Heart left ventricle (tissue), 13 donors: ENCODE measurements at regions not wholly inside any gene's neighbourhood (a gene's known extent, or its start where the extent isn't known, plus 50 kb on each side); places are given as distances from the start of the nearest gene placed in this dataset.

Experiments
- POLR2A ChIP-seq, 2 donors: fragments of 450-650 bp; IDR thresholded peaks; one replicate each; pipeline ENCODE4 v1.6.1; 2017; ENCODE audit warnings: antibody characterized with exemption in 2 of 2, mild to moderate bottlenecking in 2 of 2, moderate library complexity in 2 of 2
- TF ChIP-seq, protein P1 (sequence below), 12 donors: fragments of 200-600 bp; sonication (generic) in 4 of 12; IDR thresholded peaks; one replicate each; pipeline versions ENCODE4 v1.5.0 to v1.8.0; 2018 to 2022; ENCODE audit warnings: antibody characterized with exemption in 12 of 12, mild to moderate bottlenecking in 5 of 12
- donor health status: ischemic (EF 13 %, LVEDD 7.1; RV severe dilation, severe dysfunction).
- donor health status: DM: no; HTN: yes; CAD: no.
- donor health status: DM: no; HTN: no; CAD: no.
- donor health status: ischemic (EF 25% LVEDD 6.9; RV normal size, moderate dysfunction).
- donor health status: ischemic (EF 25% LVEDD 5.7; RV mildly dilated, moderate dysfunction).
- donor health status: ischemic (EF 35%, LVEDD 5.7; RV mildly dilated, moderate dysfunction).
- donor health status: nonischemic (EF 11% LVEDD 7.7; RV severe dilation, severe dysfunction).
- donor health status: DM: yes; HTN: yes; CAD: no.
- donor health status: PGD.
- donor health status: ischemic (EF 29% LVEDD 5.4; RV normal size, mild dysfunction).
- donor health status: nonischemic (EF 23%, LVEDD 6.1; RV moderate dilation, normal function).

DNA sequence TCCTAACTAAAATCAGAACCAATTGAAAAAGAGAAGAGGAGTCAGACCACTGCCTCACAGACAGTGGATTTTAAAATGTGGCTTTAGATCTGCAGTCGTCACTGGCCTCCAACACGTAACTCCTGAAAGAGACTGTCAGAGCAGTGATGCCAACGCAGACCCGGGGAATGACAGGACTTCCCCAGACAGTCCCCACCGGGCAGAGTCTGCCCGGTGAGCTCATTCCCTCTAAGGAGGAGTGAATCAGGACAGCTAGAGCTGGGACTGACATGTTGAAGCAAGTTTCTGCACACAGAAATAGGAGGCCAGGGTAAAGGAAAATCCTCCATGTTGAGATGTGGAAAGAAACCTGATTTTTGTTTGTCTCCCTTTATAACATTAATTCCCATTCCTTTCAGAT is 105.0 kb downstream of the TES start:
- TF ChIP-seq, protein P1, sequence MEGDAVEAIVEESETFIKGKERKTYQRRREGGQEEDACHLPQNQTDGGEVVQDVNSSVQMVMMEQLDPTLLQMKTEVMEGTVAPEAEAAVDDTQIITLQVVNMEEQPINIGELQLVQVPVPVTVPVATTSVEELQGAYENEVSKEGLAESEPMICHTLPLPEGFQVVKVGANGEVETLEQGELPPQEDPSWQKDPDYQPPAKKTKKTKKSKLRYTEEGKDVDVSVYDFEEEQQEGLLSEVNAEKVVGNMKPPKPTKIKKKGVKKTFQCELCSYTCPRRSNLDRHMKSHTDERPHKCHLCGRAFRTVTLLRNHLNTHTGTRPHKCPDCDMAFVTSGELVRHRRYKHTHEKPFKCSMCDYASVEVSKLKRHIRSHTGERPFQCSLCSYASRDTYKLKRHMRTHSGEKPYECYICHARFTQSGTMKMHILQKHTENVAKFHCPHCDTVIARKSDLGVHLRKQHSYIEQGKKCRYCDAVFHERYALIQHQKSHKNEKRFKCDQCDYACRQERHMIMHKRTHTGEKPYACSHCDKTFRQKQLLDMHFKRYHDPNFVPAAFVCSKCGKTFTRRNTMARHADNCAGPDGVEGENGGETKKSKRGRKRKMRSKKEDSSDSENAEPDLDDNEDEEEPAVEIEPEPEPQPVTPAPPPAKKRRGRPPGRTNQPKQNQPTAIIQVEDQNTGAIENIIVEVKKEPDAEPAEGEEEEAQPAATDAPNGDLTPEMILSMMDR (IDR thresholded peaks at IDR 0.05) = no peak
- TF ChIP-seq POLR2A (IDR thresholded peaks at IDR 0.05) = no peak
